ENCODE measurements at regions not wholly inside any gene's neighbourhood (a gene's known extent, or its start where the extent isn't known, plus 50 kb on each side); places are given as distances from the start of the nearest gene placed in this dataset.

DNA sequence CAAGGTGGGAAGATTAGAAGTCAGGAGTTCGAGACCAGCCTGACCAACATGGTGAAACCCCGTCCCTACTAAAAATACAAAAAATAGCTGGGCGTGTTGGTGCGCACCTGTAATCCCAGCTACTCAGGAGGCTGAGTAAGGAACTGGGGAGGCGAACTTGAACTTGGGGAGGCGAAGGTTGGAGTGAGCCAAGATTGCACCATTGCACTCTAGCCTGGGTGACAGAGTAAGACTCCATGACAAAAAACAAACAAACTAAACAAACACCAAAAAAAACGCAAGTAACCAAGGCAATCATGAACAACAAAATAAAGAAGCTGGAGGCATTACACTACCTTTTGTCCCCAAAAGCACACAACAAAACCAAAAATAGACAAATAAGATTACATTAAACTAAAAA, 547.3 kb upstream of the GBE1 start:
- Histone ChIP-seq H3K27me3 (ENCODE audit: control insufficient read depth, insufficient read depth, low read length) (no peaks in the 10 kb centered on the region), H3K27ac (ENCODE audit: low read depth, low read length) (no peak overlapping the region), H3K4me3 (ENCODE audit: low read length) (no peak overlapping the region), H3K36me3 (ENCODE audit: control insufficient read depth, insufficient read depth, low read length) (no peaks in the 10 kb centered on the region), H3K9ac (ENCODE audit: low read length) (no peak overlapping the region), H3K4me1 (ENCODE audit: control insufficient read depth, insufficient read depth, low read length) (no peaks in the 10 kb centered on the region)

DNA sequence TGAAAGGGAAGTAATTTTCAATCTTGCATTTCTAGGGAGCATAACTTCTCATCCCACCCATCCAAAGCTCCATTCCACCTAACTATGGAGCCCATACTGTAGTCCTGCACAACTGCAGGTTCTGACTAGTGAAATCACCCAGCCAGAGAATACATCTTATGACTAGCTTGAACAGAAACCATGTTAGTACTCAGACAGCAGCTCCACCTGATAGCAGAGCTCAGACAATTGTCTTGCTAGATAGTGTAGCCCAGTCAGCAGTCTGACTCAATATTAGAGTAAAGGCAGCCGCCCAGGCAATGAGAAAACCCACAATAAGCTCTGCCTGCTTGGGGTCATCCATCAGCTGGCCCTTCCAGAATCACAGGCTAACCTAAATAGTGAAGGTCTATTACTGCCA, 544.7 kb upstream of the GBE1 start:
- H3K4me1 ChIP-seq (ENCODE audit: control insufficient read depth, insufficient read depth, low read length): no peaks in the 10 kb centered on the region
- H3K9ac ChIP-seq (ENCODE audit: low read length): no peak overlapping the region
- H3K27ac ChIP-seq (ENCODE audit: low read depth, low read length): no peak overlapping the region
- H3K27me3 ChIP-seq (ENCODE audit: control insufficient read depth, insufficient read depth, low read length): no peaks in the 10 kb centered on the region
- H3K36me3 ChIP-seq (ENCODE audit: control insufficient read depth, insufficient read depth, low read length): no peaks in the 10 kb centered on the region
- no peak overlapping the region for H3K4me3 ChIP-seq (ENCODE audit: low read length)

DNA sequence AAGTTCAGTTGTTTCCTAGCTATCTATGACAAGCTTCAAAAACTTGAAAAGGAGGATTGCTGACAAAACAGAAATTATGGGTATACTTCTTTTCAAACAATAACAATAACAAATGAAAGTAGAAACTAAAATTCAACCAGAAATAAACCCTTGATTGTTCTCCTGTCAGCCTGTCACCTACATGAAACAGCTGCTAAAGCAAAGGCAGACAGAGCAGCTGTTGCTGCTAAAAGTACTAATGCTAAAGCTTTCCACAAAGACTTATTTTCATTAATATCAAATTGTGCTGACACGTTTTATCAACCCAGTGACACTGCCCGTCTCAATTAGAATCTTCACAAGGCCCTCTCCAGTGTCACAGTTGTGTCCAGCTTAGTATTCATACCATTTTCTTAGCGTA, 533.2 kb upstream of the GBE1 start:
- Histone ChIP-seq H3K36me3 (ENCODE audit: control insufficient read depth, insufficient read depth, low read length) (no peaks in the 10 kb centered on the region), H3K27me3 (ENCODE audit: control insufficient read depth, insufficient read depth, low read length) (no peaks in the 10 kb centered on the region), H3K4me3 (ENCODE audit: low read length) (no peak overlapping the region), H3K9ac (ENCODE audit: low read length) (no peak overlapping the region), H3K4me1 (ENCODE audit: control insufficient read depth, insufficient read depth, low read length) (no peaks in the 10 kb centered on the region), H3K27ac (ENCODE audit: low read depth, low read length) (no peak overlapping the region)

DNA sequence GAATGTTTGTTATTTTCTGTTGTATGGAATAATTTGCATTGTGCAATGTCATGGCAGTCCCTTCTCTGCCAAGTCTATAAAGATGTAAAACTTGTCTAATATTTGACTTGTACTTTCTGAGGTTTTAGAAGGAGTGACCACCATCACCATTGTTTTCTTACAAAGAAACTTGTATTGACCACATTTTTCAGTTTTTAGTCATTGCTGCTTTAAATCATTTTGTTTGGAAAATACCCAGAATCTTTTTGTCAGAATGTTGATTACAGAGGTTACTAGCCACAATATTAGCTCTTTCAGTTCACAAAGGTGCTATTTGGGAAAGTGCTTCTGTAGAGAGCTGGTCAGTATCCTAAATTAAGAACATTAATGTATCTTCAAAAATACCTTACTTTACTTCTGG, 532.4 kb upstream of the GBE1 start:
- no peaks in the 10 kb centered on the region for H3K27me3 ChIP-seq (ENCODE audit: control insufficient read depth, insufficient read depth, low read length)
- H3K4me3 ChIP-seq (ENCODE audit: low read length): no peak overlapping the region
- H3K36me3 ChIP-seq (ENCODE audit: control insufficient read depth, insufficient read depth, low read length): no peaks in the 10 kb centered on the region
- H3K27ac ChIP-seq (ENCODE audit: low read depth, low read length): no peak overlapping the region
- no peak overlapping the region for H3K9ac ChIP-seq (ENCODE audit: low read length)
- H3K4me1 ChIP-seq (ENCODE audit: control insufficient read depth, insufficient read depth, low read length): no peaks in the 10 kb centered on the region

DNA sequence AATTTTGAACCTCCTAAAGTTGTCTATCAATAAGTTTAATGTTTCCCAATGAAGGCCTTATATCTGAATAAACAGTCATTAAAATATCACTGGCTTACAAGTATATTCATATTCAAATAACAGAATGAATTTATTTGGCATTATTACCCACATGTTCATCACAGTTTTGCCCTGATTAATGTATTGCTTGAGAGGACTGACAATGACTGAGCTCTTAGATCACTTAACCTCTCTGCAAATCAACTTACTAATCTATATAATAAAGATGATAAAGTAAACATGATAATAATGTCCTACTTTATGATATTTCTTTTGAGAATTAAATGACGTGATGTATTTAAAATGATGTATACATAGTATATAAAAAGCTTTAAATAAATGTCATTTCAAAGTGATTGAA, 532.0 kb upstream of the GBE1 start:
- Histone ChIP-seq H3K4me3 (ENCODE audit: low read length) (no peak overlapping the region), H3K27ac (ENCODE audit: low read depth, low read length) (no peak overlapping the region), H3K9ac (ENCODE audit: low read length) (no peak overlapping the region), H3K36me3 (ENCODE audit: control insufficient read depth, insufficient read depth, low read length) (no peaks in the 10 kb centered on the region), H3K27me3 (ENCODE audit: control insufficient read depth, insufficient read depth, low read length) (no peaks in the 10 kb centered on the region), H3K4me1 (ENCODE audit: control insufficient read depth, insufficient read depth, low read length) (no peaks in the 10 kb centered on the region)

DNA sequence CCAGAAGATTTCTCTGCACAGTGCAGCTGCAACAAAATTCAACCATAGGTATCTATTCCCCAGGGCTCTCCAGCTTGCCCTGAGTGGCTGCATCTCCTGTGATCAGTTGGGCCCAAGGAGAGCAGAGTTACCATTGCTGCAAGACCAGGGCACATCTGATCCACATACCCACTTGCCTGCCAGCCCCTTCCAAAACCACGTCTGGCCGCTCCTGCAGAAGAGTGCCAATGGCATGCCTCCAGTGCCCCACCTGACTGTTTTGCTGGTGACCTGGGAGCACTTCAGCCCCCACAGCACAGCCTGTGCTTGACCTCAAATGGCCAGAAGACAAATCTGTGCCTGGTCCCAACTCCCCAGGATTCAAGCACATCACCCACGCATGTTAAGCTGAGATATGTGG, 526.1 kb upstream of the GBE1 start:
- H3K4me3 ChIP-seq (ENCODE audit: low read length): no peak overlapping the region
- no peaks in the 10 kb centered on the region for H3K27me3 ChIP-seq (ENCODE audit: control insufficient read depth, insufficient read depth, low read length)
- no peak overlapping the region for H3K9ac ChIP-seq (ENCODE audit: low read length)
- H3K27ac ChIP-seq (ENCODE audit: low read depth, low read length): no peak overlapping the region
- H3K4me1 ChIP-seq (ENCODE audit: control insufficient read depth, insufficient read depth, low read length): no peaks in the 10 kb centered on the region
- H3K36me3 ChIP-seq (ENCODE audit: control insufficient read depth, insufficient read depth, low read length): no peaks in the 10 kb centered on the region

DNA sequence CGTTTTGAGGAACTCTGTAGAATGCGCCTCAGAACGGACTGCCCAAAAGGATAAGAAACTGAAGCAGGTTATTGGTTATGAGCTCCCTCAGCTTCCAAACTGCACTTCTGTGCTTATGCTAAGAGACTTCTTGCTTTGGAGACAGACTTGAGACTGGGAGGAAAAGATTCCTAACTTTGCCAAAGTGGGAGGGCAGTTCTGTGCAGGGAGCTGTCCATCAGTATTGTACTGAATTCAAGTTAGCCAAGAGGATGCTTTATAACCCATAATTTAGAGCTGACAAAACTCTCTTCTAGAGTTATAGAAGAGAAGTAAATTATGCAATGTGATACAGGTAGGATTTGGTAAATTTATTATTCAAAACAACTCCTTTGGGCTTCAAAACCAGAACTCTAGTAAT, 519.8 kb upstream of the GBE1 start:
- Histone ChIP-seq H3K4me3 (ENCODE audit: low read length) (no peak overlapping the region), H3K27me3 (ENCODE audit: control insufficient read depth, insufficient read depth, low read length) (no peaks in the 10 kb centered on the region), H3K36me3 (ENCODE audit: control insufficient read depth, insufficient read depth, low read length) (no peaks in the 10 kb centered on the region), H3K27ac (ENCODE audit: low read depth, low read length) (no peak overlapping the region), H3K9ac (ENCODE audit: low read length) (no peak overlapping the region), H3K4me1 (ENCODE audit: control insufficient read depth, insufficient read depth, low read length) (no peaks in the 10 kb centered on the region)

DNA sequence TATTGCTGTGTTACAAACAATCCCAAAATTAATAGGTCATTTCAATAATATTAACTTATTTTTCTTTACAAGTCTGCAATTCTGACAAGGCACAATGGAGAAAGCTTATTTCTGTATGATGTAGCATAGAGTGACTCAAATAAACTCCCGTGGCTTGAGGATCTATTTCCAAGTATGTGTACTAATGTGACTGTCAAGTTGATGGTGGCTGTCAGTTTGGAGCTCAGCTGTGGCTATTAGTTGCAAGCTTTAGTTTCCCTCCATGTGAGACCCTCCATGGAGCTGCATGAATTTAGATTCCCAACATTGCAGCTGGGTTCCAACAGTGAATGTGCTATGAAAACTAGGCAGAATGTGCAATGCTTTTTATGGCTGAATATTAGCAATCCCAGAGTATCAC, 515.5 kb upstream of the GBE1 start:
- H3K36me3 ChIP-seq (ENCODE audit: control insufficient read depth, insufficient read depth, low read length): no peaks in the 10 kb centered on the region
- no peaks in the 10 kb centered on the region for H3K27me3 ChIP-seq (ENCODE audit: control insufficient read depth, insufficient read depth, low read length)
- no peaks in the 10 kb centered on the region for H3K4me1 ChIP-seq (ENCODE audit: control insufficient read depth, insufficient read depth, low read length)
- H3K4me3 ChIP-seq (ENCODE audit: low read length): no peak overlapping the region
- H3K9ac ChIP-seq (ENCODE audit: low read length): no peak overlapping the region
- H3K27ac ChIP-seq (ENCODE audit: low read depth, low read length): no peak overlapping the region

DNA sequence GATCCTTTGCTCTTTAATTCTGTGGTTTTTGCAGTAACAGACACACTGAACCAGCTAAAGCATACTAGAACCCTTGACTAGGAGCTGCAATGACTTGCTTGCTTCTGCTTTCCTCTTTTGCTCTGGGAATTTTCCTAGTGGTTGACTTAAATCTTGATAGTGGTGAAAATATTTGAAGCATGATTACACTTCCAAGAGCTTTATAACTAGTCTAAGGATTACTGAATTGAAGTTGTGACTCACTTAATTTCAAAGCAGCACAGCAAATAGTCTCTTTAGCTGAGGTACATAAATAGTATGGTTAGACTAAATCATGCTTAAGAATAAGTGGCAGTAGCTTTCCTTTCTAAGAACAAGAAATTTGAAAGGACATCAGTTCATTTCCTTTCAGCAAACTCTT, 513.5 kb upstream of the GBE1 start:
- Histone ChIP-seq H3K27ac (ENCODE audit: low read depth, low read length) (no peak overlapping the region), H3K4me1 (ENCODE audit: control insufficient read depth, insufficient read depth, low read length) (no peaks in the 10 kb centered on the region), H3K9ac (ENCODE audit: low read length) (no peak overlapping the region), H3K27me3 (ENCODE audit: control insufficient read depth, insufficient read depth, low read length) (no peaks in the 10 kb centered on the region), H3K36me3 (ENCODE audit: control insufficient read depth, insufficient read depth, low read length) (no peaks in the 10 kb centered on the region), H3K4me3 (ENCODE audit: low read length) (no peak overlapping the region)

DNA sequence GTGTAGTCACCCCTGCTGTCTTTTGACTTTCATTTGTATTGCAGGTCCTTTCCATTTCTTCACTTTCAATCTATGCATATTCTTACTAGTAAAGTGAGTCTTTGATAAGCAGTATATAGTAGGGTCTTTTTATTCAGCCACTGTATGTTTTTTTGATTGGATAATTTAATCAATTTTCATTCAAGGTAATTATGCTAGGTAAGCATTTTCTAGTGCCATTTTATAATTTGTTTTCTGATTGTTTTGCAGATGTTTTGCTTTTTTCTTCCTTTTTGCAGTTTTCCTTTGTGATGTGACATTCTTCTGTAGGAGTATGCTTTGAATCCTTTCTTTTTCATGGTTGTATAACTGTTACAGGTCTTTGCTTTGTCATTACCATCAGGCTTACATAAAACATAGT, 504.3 kb upstream of the GBE1 start:
- H3K27me3 ChIP-seq (ENCODE audit: control insufficient read depth, insufficient read depth, low read length): no peaks in the 10 kb centered on the region
- no peaks in the 10 kb centered on the region for H3K4me1 ChIP-seq (ENCODE audit: control insufficient read depth, insufficient read depth, low read length)
- H3K36me3 ChIP-seq (ENCODE audit: control insufficient read depth, insufficient read depth, low read length): no peaks in the 10 kb centered on the region
- H3K9ac ChIP-seq (ENCODE audit: low read length): no peak overlapping the region
- H3K27ac ChIP-seq (ENCODE audit: low read depth, low read length): no peak overlapping the region
- H3K4me3 ChIP-seq (ENCODE audit: low read length): no peak overlapping the region

DNA sequence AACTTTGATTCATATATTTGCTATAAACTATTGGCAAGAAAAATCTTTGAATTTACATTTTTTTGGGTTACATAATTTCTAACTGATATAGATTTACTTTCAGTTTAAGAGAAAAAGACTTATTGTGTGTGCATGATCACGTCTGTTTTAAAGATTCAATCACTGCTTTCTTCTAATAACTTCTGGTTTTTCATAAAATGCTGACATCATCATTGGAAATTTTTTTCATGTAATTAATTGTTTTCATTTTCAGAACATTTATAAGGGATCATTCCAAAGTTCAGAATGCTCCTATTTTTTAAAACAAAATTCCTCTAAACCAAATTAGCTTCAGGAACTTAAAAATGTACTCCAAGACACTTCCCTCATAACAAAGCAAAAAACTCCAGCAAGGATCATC, 500.7 kb upstream of the GBE1 start:
- H3K4me3 ChIP-seq (ENCODE audit: low read length): no peak overlapping the region
- H3K36me3 ChIP-seq (ENCODE audit: control insufficient read depth, insufficient read depth, low read length): no peaks in the 10 kb centered on the region
- no peak overlapping the region for H3K27ac ChIP-seq (ENCODE audit: low read depth, low read length)
- no peaks in the 10 kb centered on the region for H3K27me3 ChIP-seq (ENCODE audit: control insufficient read depth, insufficient read depth, low read length)
- no peaks in the 10 kb centered on the region for H3K4me1 ChIP-seq (ENCODE audit: control insufficient read depth, insufficient read depth, low read length)
- H3K9ac ChIP-seq (ENCODE audit: low read length): no peak overlapping the region

DNA sequence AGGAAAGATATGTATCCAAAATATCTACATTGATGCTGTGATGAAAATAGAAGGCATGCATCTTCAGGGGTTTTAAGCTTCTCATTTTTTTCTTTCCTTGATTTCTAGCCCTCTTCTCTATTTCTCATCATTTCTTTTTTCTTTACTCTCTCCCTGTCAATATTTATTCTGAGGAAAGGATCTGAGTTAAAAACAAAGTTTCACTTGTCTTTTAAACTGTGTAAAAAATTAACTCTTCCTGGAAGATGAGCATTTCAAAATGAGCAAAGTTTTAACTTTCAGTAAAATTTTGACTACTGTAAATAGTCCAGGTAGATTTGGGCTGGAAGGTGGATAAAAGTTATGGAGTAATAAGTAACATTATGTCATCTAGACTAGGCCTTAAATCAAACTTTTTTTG, 500.2 kb upstream of the GBE1 start:
- H3K36me3 ChIP-seq (ENCODE audit: control insufficient read depth, insufficient read depth, low read length): no peaks in the 10 kb centered on the region
- no peaks in the 10 kb centered on the region for H3K4me1 ChIP-seq (ENCODE audit: control insufficient read depth, insufficient read depth, low read length)

DNA sequence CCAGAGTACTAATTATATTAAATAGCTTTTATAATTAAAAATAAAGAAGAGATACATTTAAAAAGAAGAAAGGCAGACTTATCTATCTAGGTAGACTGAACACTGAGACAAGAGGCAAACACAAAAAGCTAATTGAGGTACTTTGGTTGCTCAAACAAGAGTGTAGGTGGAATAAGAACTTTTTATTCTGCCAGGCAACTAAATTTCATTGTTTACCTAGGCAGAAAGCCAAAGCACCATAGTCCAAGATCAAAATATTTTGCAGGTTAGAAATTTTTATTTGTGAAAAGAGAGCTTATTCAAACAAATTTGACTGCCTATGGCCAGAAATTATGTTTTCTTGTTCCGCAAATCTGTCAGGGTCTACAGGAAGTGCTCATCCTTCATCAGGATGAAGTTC, 499.6 kb upstream of the GBE1 start:
- Histone ChIP-seq H3K4me1 (ENCODE audit: control insufficient read depth, insufficient read depth, low read length) (no peaks in the 10 kb centered on the region), H3K36me3 (ENCODE audit: control insufficient read depth, insufficient read depth, low read length) (no peaks in the 10 kb centered on the region), H3K9ac (ENCODE audit: low read length) (no peak overlapping the region)

More for the DNA sequence above, 500.2 kb upstream of the GBE1 start:
- Histone ChIP-seq H3K4me3 (ENCODE audit: low read length) (no peak overlapping the region), H3K9ac (ENCODE audit: low read length) (no peak overlapping the region), H3K27ac (ENCODE audit: low read depth, low read length) (no peak overlapping the region), H3K27me3 (ENCODE audit: control insufficient read depth, insufficient read depth, low read length) (no peaks in the 10 kb centered on the region)

DNA sequence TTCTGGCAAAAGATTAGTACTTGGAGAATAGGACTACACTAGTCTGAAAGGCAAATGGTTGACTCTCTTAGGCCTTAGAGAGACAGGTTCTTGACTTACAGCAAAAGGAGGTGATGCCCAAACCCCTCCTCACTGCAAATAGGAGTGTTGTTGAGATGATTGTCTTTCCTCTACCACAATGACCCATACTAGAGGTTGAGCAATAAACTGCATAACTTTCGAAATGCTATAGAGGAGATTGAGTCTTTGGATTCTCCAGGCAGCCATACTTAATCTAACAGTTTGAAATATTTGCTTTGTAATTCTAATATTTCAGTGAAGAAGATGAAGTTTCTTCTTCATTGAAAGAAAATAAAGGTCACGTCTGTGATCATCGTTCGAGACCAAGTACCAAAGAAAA, 498.5 kb upstream of the GBE1 start:
- no peak overlapping the region for H3K27ac ChIP-seq (ENCODE audit: low read depth, low read length)
- no peak overlapping the region for H3K9ac ChIP-seq (ENCODE audit: low read length)
- no peaks in the 10 kb centered on the region for H3K4me1 ChIP-seq (ENCODE audit: control insufficient read depth, insufficient read depth, low read length)
- no peak overlapping the region for H3K4me3 ChIP-seq (ENCODE audit: low read length)
- no peaks in the 10 kb centered on the region for H3K27me3 ChIP-seq (ENCODE audit: control insufficient read depth, insufficient read depth, low read length)
- H3K36me3 ChIP-seq (ENCODE audit: control insufficient read depth, insufficient read depth, low read length): no peaks in the 10 kb centered on the region

More for the DNA sequence above, 499.6 kb upstream of the GBE1 start:
- Histone ChIP-seq H3K27ac (ENCODE audit: low read depth, low read length) (no peak overlapping the region), H3K27me3 (ENCODE audit: control insufficient read depth, insufficient read depth, low read length) (no peaks in the 10 kb centered on the region), H3K4me3 (ENCODE audit: low read length) (no peak overlapping the region)
